Epithelial cell of esophagus (primary cell): ENCODE measurements at regions not wholly inside any gene's neighbourhood (a gene's known extent, or its start where the extent isn't known, plus 50 kb on each side); places are given as distances from the start of the nearest gene placed in this dataset.
A peak's percentile ranks its signal among the peaks of the same experiment; 100 is the strongest.

ENCODE experiments used
- DNase-seq: peaks from one replicate; pipeline ENCODE4 v3.0.0; 2010; ENCODE audit warnings: low read depth
- H3K4me3 ChIP-seq: 2 replicates; pipeline ENCODE4 v1.5.1; 2011; ENCODE audit warnings: mild to moderate bottlenecking, low read length, control low read depth
- TF ChIP-seq, protein P1 (sequence below): IDR thresholded peaks from 2 replicates; pipeline ENCODE4 v1.5.1; 2011; ENCODE audit warnings: low read depth, mild to moderate bottlenecking, low read length, control low read depth, inconsistent platforms; ENCODE audit not compliant: insufficient read depth; ENCODE audit errors: missing control alignments

DNA sequence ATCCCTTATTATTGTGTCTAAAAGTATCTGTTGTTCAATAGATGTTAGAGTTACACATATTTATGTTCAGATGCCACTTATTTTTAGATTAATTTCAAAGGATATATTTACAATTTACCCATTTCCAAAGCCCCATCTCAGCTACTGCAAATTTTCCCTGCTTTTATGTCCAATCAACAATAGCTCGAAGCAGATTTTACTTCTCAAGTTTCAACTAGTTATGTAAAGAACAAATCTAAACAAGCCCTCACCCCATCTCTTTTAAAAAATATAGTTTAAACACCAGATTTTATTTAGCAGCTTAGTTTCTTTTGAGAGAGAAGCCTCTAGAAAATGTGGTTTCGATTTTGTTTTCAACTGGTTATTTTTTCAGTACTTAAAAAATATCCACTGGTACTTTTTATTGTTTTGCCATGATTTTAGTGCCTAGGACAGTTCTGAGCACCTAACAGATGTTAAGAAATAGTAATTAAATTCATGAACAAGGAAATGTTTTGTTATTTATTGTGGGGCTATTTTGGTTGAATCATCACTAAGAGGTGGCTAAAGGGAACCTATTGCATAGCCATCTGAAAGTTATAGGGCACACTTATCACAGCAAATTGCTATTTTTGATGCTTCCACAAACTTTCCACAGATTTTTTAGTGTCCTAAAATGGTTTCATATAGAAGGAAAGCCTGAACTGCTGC lies 96.2 kb upstream of the BMP4 start:
- TF ChIP-seq, protein P1, sequence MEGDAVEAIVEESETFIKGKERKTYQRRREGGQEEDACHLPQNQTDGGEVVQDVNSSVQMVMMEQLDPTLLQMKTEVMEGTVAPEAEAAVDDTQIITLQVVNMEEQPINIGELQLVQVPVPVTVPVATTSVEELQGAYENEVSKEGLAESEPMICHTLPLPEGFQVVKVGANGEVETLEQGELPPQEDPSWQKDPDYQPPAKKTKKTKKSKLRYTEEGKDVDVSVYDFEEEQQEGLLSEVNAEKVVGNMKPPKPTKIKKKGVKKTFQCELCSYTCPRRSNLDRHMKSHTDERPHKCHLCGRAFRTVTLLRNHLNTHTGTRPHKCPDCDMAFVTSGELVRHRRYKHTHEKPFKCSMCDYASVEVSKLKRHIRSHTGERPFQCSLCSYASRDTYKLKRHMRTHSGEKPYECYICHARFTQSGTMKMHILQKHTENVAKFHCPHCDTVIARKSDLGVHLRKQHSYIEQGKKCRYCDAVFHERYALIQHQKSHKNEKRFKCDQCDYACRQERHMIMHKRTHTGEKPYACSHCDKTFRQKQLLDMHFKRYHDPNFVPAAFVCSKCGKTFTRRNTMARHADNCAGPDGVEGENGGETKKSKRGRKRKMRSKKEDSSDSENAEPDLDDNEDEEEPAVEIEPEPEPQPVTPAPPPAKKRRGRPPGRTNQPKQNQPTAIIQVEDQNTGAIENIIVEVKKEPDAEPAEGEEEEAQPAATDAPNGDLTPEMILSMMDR: no peak
- no peak overlapping the region for H3K4me3 ChIP-seq
- DNase-seq: no peak

DNA sequence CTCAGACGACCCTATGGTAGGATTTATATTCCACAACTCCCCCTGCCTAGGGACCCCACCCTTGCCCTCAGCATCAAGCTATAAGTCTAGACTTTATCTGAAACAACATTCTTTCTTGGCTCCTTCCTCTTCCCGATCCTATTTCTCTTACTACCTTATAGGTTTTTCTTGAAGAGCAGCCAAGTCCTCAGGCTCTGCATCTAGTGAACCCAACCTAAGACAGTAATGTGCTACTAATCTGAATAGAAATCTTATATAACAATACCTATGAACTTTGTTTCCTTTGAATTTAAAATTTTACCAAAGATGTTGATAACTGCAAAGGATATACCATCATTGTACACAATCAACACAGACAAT lies 96.7 kb upstream of the BMP4 start:
- TF ChIP-seq, protein P1: no peak
- H3K4me3 ChIP-seq: no peak overlapping the region
- DNase-seq: no peak

DNA sequence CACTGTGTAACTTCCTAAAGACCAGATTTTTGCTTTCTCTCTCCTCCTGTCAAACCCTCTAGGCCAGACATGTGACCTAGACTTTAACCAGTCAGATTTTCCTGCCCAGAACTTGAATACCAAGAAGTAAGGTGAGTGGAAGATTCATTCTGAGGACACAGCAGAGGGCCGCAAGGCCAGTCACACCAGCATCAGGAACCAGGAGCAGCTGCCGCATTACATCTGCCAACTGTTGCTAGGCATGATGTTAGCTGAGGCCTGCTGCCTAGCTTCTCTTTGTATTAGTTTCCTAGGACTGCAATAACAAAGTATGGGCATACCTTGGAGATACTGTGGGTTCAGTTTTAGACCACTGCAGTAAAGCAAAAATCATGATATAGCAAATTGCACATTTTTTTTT lies 101.9 kb upstream of the BMP4 start:
- no peak for DNase-seq
- TF ChIP-seq, protein P1: no peak
- H3K4me3 ChIP-seq: no peak overlapping the region

DNA sequence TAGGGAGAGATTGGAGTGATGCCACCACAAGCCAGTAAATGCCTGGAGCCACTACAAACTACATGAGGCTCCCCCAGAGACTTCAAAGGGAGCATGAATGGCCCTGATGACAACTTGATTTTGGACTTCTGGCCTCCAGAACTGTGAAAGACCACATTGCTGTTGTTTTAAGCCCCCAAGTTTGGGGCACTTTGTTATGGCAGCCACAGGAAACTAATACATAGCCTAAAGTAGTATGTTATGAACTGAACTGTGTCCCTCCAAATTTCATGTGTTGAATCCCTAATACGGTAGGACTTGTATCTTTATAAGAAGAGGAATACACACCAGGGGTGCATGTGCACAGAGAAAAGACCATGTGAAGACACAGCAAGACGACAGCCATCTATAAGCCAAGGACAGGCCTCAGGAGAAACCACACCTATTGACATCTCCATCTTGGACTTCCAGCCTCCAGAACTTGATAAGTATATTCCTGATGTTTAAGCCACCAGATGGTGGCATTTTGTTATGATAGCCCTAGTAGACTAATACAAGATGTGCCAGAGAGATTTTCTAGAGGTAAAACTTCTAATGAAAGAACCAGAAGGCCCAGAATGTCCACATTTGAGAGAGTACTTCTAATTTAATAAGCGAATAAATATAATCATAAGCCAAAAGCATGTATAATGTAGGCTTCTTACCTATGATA lies 127.1 kb upstream of the BMP4 start:
- TF ChIP-seq, protein P1: no peak
- peak; percentile 8 for DNase-seq
- no peak overlapping the region for H3K4me3 ChIP-seq

DNA sequence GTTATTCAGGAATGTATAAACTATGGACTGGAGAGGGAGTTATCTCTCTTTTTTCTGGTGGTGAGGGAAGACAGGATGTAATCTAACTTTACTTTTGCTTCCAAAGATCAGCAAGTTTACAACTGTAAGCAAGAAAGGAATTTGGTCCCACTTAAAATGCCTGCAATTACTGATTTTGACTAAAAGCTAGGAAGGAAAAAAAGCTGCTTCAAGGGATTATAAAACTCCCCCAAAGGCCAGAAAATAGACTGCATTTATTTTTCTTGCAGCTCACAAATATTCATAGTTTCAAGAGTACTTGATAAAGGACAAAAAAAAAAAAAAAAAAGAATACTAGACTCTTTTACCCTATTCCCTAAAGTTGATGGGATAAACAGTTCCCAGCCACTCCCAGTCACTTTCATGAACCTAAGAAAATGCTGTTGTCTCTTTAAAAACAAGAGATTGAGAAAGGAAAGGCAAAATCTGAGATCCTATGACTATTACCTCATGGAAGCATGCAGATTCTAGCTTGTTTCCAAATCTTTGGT lies 128.7 kb upstream of the BMP4 start:
- TF ChIP-seq, protein P1: no peak
- DNase-seq: no peak
- no peak overlapping the region for H3K4me3 ChIP-seq

DNA sequence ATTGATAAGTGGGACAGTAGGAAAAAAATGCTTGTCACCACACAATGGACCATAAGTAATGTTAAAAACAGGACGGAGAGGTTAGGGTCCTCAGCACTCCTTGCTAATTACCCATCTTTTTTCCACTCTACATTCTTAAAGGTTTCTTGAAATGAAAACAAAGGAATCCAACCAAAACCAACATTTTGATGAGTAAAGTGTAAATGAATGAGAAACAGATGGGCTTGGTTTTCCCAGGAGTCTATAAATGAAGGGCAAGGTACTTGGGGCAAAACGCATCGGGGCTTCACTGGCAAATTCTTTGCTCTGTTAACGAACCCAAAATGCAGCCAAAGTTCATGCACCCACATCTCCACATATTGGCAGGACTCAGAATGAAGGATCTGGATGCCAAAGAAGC lies 129.2 kb upstream of the BMP4 start:
- DNase-seq: no peak
- no peak overlapping the region for H3K4me3 ChIP-seq
- TF ChIP-seq, protein P1: no peak
